A549 (cell line): ENCODE measurements at regions not wholly inside any gene's neighbourhood (a gene's known extent, or its start where the extent isn't known, plus 50 kb on each side); places are given as distances from the start of the nearest gene placed in this dataset.

Source experiments
- ATAC-seq, 2 experiments: fragments of 200-7000 bp in 1 of 2; fragments of >200 bp in 1 of 2; cut with Nextera tagmentation in 1 of 2; cut with Tn5 transposase in 1 of 2; 3 replicates each; pipeline versions ENCODE4 v1.8.0 to v1.9.1; 2018 to 2020; ENCODE audit warnings: mild to moderate bottlenecking in 1 of 2, moderate library complexity in 1 of 2
- CTCF ChIA-PET: fragments of 300-600 bp; sonication (Branson Sonifier 250); formaldehyde crosslinking; extraction: SDS; loops from one replicate; lab custom pipeline; 2021; ENCODE audit warnings: antibody characterized with exemption, inconsistent platforms; lab: Yijun Ruan, JAX
- POLR2A ChIA-PET: fragments of 350-600 bp; formaldehyde crosslinking; extraction: SDS; loops from one replicate; lab custom pipeline; 2021; ENCODE audit warnings: antibody characterized with exemption, inconsistent platforms; lab: Yijun Ruan, JAX
- DNase-seq, 2 experiments: peaks; one replicate each; pipeline versions ENCODE4 v3.0.0 to v3.0.0-alpha.2; 2011 to 2016; ENCODE audit warnings: low read depth in 1 of 2, low spot score in 1 of 2
- FAIRE-seq: peaks from 2 replicates; lab custom pipeline; 2011; peaks lifted over from hg19 to GRCh38; lab: Jason Lieb, UNC
- H3K27ac ChIP-seq, 2 experiments: fragments of >200 bp; sonication (Bioruptor Twin); formaldehyde crosslinking; 3 replicates each; pipeline ENCODE4 v1.5.1; 2016 to 2017
- H3K4me1 ChIP-seq: fragments of >200 bp; sonication (Bioruptor Twin); formaldehyde crosslinking; 3 replicates; pipeline ENCODE4 v1.6.1; 2016
- H3K4me2 ChIP-seq: fragments of >200 bp; sonication (Bioruptor Twin); formaldehyde crosslinking; 3 replicates; pipeline ENCODE4 v1.6.1; 2016
- H3K4me3 ChIP-seq: fragments of >200 bp; sonication (Bioruptor Twin); formaldehyde crosslinking; 3 replicates; pipeline ENCODE4 v1.5.1; 2016
- H3K9me3 ChIP-seq: fragments of >200 bp; sonication (Bioruptor Twin); formaldehyde crosslinking; 3 replicates; pipeline ENCODE4 v1.6.1; 2016
- CEBPB ChIP-seq, 2 experiments: fragments of >200 bp in 1 of 2; sonication (Bioruptor Twin) in 1 of 2; formaldehyde crosslinking in 1 of 2; IDR thresholded peaks; 2 replicates each; pipeline ENCODE4 v1.6.1; 2012 to 2016
- CHD2 ChIP-seq: fragments of 150-350 bp; IDR thresholded peaks from 2 replicates; pipeline ENCODE4 v1.6.1; 2014; ENCODE audit warnings: low read length; ENCODE audit not compliant: partially characterized antibody
- ELK1 ChIP-seq: fragments of 150-350 bp; IDR thresholded peaks from 2 replicates; pipeline ENCODE4 v1.6.1; 2014; ENCODE audit warnings: low read depth, mild to moderate bottlenecking, low read length
- FOSL2 ChIP-seq, 2 experiments: fragments of 450-650 bp in 1 of 2; fragments of >200 bp in 1 of 2; sonication (Bioruptor Twin) in 1 of 2; formaldehyde crosslinking; IDR thresholded peaks; 2 replicates each; pipeline versions ENCODE4 v1.5.0 to v1.6.1; 2016 to 2020; ENCODE audit warnings: mild to moderate bottlenecking in 1 of 2, moderate library complexity in 1 of 2
- FOXS1 ChIP-seq: fragments of 250-450 bp; sonication (Bioruptor Pico); IDR thresholded peaks from 2 replicates; pipeline ENCODE4 v1.5.0; 2020; ENCODE audit warnings: mild to moderate bottlenecking, moderate library complexity
- GATA3 ChIP-seq: IDR thresholded peaks from 2 replicates; pipeline ENCODE4 v1.6.1; 2012; ENCODE audit warnings: borderline replicate concordance
- HES2 ChIP-seq: fragments of >200 bp; sonication (Bioruptor Twin); formaldehyde crosslinking; IDR thresholded peaks from 2 replicates; pipeline ENCODE4 v1.6.1; 2016
- HEYL ChIP-seq: fragments of 250-450 bp; sonication (Bioruptor Pico); IDR thresholded peaks from 2 replicates; pipeline ENCODE4 v1.8.0; 2021; ENCODE audit warnings: mild to moderate bottlenecking, moderate library complexity
- HOXA7 ChIP-seq: fragments of 250-450 bp; sonication (Bioruptor Pico); IDR thresholded peaks from 2 replicates; pipeline ENCODE4 v1.5.0; 2020; ENCODE audit warnings: mild to moderate bottlenecking, moderate library complexity
- JUN ChIP-seq, 2 experiments: fragments of >200 bp; sonication (Bioruptor Twin); formaldehyde crosslinking; IDR thresholded peaks; 2 replicates in 1 of 2; 3 replicates in 1 of 2; pipeline ENCODE4 v1.6.1; 2016 to 2017
- JUNB ChIP-seq: fragments of >200 bp; sonication (Bioruptor Twin); formaldehyde crosslinking; IDR thresholded peaks from 2 replicates; pipeline ENCODE4 v1.6.1; 2016
- KDM1A ChIP-seq: fragments of 200-600 bp; sonication (generic); IDR thresholded peaks from 2 replicates; pipeline ENCODE4 v1.6.1; 2016; ENCODE audit warnings: low read depth, mild to moderate bottlenecking
- KDM5A ChIP-seq: fragments of 200-600 bp; sonication (generic); IDR thresholded peaks from 2 replicates; pipeline ENCODE4 v1.6.1; 2016; ENCODE audit warnings: antibody characterized with exemption, mild to moderate bottlenecking
- POLR2A ChIP-seq: IDR thresholded peaks from 2 replicates; pipeline ENCODE4 v1.6.1; 2012; ENCODE audit warnings: mild to moderate bottlenecking, low read length
- RAD21 ChIP-seq, 2 experiments: fragments of >200 bp in 1 of 2; sonication (Bioruptor Twin) in 1 of 2; formaldehyde crosslinking in 1 of 2; IDR thresholded peaks in 1 of 2; conservative IDR thresholded peaks in 1 of 2; 2 replicates in 1 of 2; 3 replicates in 1 of 2; pipeline ENCODE4 v1.6.1; 2012 to 2018; ENCODE audit warnings: inconsistent platforms in 1 of 2
- RARB ChIP-seq: fragments of 250-450 bp; sonication (Bioruptor Pico); IDR thresholded peaks from 2 replicates; pipeline ENCODE4 v1.8.0; 2021; ENCODE audit warnings: mild to moderate bottlenecking, moderate library complexity
- TFCP2L1 ChIP-seq: fragments of 250-450 bp; sonication (Bioruptor Pico); IDR thresholded peaks from 2 replicates; pipeline ENCODE4 v1.5.0; 2021; ENCODE audit warnings: mild to moderate bottlenecking
- ZC3H11A ChIP-seq: fragments of 450-650 bp; IDR thresholded peaks from 2 replicates; pipeline ENCODE4 v1.6.1; 2014; ENCODE audit warnings: antibody characterized with exemption, mild to moderate bottlenecking
- ZFP36 ChIP-seq: fragments of 450-650 bp; IDR thresholded peaks from 2 replicates; pipeline ENCODE4 v1.6.1; 2014; ENCODE audit warnings: borderline replicate concordance; ENCODE audit not compliant: partially characterized antibody
- ZNF302 ChIP-seq: fragments of 250-450 bp; sonication (Bioruptor Pico); IDR thresholded peaks from 2 replicates; pipeline ENCODE4 v1.9.0; 2021; ENCODE audit warnings: inconsistent platforms, mild to moderate bottlenecking, moderate library complexity
- ZSCAN20 ChIP-seq: fragments of 250-450 bp; sonication (Bioruptor Pico); IDR thresholded peaks from 2 replicates; pipeline ENCODE4 v1.8.0; 2022; ENCODE audit warnings: mild to moderate bottlenecking, moderate library complexity
- WGBS: methylation state at CpG from one replicate; pipeline ENCODE4 v1.1.6; 2017; ENCODE audit errors: missing lambda C conversion rate; 5-methylcytosine and 5-hydroxymethylcytosine counted together
- TF ChIP-seq, protein P1 (sequence below): fragments of 250-450 bp; sonication (Bioruptor Pico); IDR thresholded peaks from 2 replicates; pipeline ENCODE4 v1.5.0; 2021; ENCODE audit warnings: mild to moderate bottlenecking, moderate library complexity, borderline replicate concordance
- TF ChIP-seq, protein P2 (sequence below): fragments of >200 bp; sonication (Bioruptor Twin); formaldehyde crosslinking; IDR thresholded peaks from 3 replicates; pipeline ENCODE4 v1.6.1; 2016
- TF ChIP-seq, protein P3 (sequence below): fragments of 250-450 bp; sonication (Bioruptor Pico); IDR thresholded peaks from 2 replicates; pipeline ENCODE4 v1.5.0; 2020; ENCODE audit warnings: low read depth, mild to moderate bottlenecking, moderate library complexity
- TF ChIP-seq, protein P4 (sequence below): fragments of 450-650 bp; IDR thresholded peaks from 2 replicates; pipeline ENCODE4 v1.6.1; 2014; ENCODE audit warnings: antibody characterized with exemption

DNA sequence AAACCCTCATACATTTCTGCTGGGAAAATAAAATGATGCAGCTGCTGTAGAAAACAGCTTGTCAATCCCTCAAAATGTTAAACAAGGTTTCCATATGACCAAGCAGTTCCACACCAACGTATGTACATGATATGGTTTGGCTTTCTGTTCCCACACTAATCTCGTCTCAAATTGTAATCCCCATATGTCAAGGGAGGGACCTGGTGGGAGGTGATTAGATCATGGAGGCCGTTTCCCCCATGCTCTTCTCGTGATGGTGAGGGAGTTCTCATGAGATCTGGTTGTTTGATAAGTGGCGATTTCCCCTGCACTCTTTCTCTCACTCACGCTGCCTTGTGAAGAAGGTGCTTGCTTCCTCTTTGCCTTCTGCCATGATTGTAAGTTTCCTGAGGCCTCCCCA, 100.6 kb upstream of the SLC24A5 start:
- TF ChIP-seq, protein P1, sequence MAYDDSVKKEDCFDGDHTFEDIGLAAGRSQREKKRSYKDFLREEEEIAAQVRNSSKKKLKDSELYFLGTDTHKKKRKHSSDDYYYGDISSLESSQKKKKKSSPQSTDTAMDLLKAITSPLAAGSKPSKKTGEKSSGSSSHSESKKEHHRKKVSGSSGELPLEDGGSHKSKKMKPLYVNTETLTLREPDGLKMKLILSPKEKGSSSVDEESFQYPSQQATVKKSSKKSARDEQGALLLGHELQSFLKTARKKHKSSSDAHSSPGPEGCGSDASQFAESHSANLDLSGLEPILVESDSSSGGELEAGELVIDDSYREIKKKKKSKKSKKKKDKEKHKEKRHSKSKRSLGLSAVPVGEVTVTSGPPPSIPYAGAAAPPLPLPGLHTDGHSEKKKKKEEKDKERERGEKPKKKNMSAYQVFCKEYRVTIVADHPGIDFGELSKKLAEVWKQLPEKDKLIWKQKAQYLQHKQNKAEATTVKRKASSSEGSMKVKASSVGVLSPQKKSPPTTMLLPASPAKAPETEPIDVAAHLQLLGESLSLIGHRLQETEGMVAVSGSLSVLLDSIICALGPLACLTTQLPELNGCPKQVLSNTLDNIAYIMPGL (CRISPR knock-in tag): no peak
- TF ChIP-seq CHD2 (no peak), KDM1A (no peak), RARB (CRISPR knock-in tag) (no peak), FOXS1 (no peak), ELK1 (no peak), HOXA7 (CRISPR knock-in tag) (no peak), POLR2A (no peak), ZSCAN20 (CRISPR knock-in tag) (no peak), FOSL2 (IDR thresholded peaks at IDR 0.05) (no peak), FOSL2 (CRISPR knock-in tag; IDR thresholded peaks at IDR 0.05) (no peak), JUN (IDR thresholded peaks at IDR 0.05) (no peak), JUNB (no peak)
- TF ChIP-seq, protein P2, sequence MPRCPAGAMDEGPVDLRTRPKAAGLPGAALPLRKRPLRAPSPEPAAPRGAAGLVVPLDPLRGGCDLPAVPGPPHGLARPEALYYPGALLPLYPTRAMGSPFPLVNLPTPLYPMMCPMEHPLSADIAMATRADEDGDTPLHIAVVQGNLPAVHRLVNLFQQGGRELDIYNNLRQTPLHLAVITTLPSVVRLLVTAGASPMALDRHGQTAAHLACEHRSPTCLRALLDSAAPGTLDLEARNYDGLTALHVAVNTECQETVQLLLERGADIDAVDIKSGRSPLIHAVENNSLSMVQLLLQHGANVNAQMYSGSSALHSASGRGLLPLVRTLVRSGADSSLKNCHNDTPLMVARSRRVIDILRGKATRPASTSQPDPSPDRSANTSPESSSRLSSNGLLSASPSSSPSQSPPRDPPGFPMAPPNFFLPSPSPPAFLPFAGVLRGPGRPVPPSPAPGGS: no peak
- TF ChIP-seq, protein P3, sequence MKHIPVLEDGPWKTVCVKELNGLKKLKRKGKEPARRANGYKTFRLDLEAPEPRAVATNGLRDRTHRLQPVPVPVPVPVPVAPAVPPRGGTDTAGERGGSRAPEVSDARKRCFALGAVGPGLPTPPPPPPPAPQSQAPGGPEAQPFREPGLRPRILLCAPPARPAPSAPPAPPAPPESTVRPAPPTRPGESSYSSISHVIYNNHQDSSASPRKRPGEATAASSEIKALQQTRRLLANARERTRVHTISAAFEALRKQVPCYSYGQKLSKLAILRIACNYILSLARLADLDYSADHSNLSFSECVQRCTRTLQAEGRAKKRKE (CRISPR knock-in tag): no peak
- TF ChIP-seq, all 56 proteins: peak for 0
- no peak overlapping the region for H3K4me3 ChIP-seq
- no peaks in the 10 kb centered on the region for H3K4me1 ChIP-seq
- POLR2A ChIA-PET: no interaction called here
- WGBS: 13% methylated on average over 6 of the region's 6 CpGs
- no peaks in the 10 kb centered on the region for H3K9me3 ChIP-seq
- no peak for ATAC-seq
- no peak for DNase-seq
- CTCF ChIA-PET: no interaction called here
- no peak overlapping the region for H3K4me2 ChIP-seq
- FAIRE-seq: no peak
- no peak overlapping the region for H3K27ac ChIP-seq

DNA sequence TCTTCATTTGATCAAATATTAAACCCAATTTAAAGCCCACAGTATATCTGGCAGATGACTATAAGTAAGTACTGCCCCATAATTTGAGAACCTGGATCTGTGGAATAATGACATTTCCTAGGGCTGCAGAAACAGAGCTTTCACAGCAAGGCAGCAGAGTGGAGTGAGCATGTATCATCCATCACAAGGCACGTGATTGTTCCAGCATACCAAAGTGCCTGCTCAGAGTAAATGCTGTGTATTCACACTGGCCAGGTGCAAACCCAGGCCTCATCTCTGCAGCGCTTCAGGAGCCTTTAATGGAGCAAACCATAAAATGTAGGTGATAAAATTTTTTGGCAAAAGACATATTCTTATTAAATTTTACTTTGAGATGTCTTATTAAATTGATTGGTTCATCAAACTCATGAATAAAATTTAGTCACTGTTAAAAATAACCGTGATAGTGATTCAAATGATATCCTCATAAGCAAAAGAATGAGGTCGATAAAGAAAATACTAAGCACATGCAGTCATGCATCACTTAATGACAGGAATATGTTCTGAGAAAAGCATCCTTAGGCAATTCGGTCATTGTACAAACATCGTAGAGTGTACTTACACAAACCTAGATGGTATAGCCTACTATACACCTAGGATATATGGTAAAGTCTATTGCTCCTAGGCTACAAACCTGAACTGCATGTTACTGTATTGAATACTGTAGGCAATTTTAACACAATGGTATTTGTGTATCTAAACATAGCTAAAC, 99.3 kb upstream of the SLC24A5 start:
- H3K27ac ChIP-seq: no peak overlapping the region
- TF ChIP-seq GATA3 (no peak), HES2 (no peak), KDM5A (no peak), FOSL2 (IDR thresholded peaks at IDR 0.05) (no peak), FOSL2 (CRISPR knock-in tag; IDR thresholded peaks at IDR 0.05) (no peak), HEYL (CRISPR knock-in tag) (no peak), RAD21 (conservative IDR thresholded peaks at IDR 0.05 in 1 of 2, IDR thresholded peaks at IDR 0.05 in 1 of 2) (no peak), JUN (IDR thresholded peaks at IDR 0.05) (no peak), TFCP2L1 (CRISPR knock-in tag) (no peak), ZC3H11A (no peak), CEBPB (IDR thresholded peaks at IDR 0.05) (no peak), FOXS1 (no peak), ELK1 (no peak), KDM1A (no peak), ZNF302 (CRISPR knock-in tag) (no peak), ZFP36 (no peak)
- TF ChIP-seq, protein P4, sequence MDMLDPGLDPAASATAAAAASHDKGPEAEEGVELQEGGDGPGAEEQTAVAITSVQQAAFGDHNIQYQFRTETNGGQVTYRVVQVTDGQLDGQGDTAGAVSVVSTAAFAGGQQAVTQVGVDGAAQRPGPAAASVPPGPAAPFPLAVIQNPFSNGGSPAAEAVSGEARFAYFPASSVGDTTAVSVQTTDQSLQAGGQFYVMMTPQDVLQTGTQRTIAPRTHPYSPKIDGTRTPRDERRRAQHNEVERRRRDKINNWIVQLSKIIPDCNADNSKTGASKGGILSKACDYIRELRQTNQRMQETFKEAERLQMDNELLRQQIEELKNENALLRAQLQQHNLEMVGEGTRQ: no peak
- no peak for FAIRE-seq
- no peak overlapping the region for H3K4me2 ChIP-seq
- no peak for ATAC-seq
- DNase-seq: no peak
- ChIA-PET CTCF (no interaction called here), POLR2A (no interaction called here)
- no peak overlapping the region for H3K4me3 ChIP-seq
- no peaks in the 10 kb centered on the region for H3K9me3 ChIP-seq
- WGBS: 32% methylated on average over 6 of the region's 6 CpGs
- no peaks in the 10 kb centered on the region for H3K4me1 ChIP-seq
